Muscle layer of colon (tissue), 2 donors: ENCODE measurements at regions not wholly inside any gene's neighbourhood (a gene's known extent, or its start where the extent isn't known, plus 50 kb on each side); places are given as distances from the start of the nearest gene placed in this dataset.

Experiments used
- H3K27ac ChIP-seq: one replicate; pipeline ENCODE4 v1.7.0; 2013; ENCODE audit warnings: low read depth, mild to moderate bottlenecking, low read length, moderate library complexity
- H3K27me3 ChIP-seq, 2 donors: one replicate each; pipeline ENCODE4 v1.7.0; 2013; ENCODE audit warnings: low read length in 2 of 2, mild to moderate bottlenecking in 2 of 2; ENCODE audit not compliant: insufficient read depth in 2 of 2, control insufficient read depth in 1 of 2
- H3K36me3 ChIP-seq: one replicate; pipeline ENCODE4 v1.7.0; 2013; ENCODE audit warnings: mild to moderate bottlenecking, low read length; ENCODE audit not compliant: insufficient read depth
- H3K4me1 ChIP-seq: one replicate; pipeline ENCODE4 v1.7.0; 2013; ENCODE audit warnings: mild to moderate bottlenecking, low read length; ENCODE audit not compliant: insufficient read depth
- H3K4me3 ChIP-seq, 2 donors: one replicate each; pipeline ENCODE4 v1.7.0; 2013; ENCODE audit warnings: low read length in 2 of 2, low read depth in 1 of 2, mild to moderate bottlenecking in 1 of 2, moderate library complexity in 1 of 2
- H3K9ac ChIP-seq: one replicate; pipeline ENCODE4 v1.7.0; 2013; ENCODE audit warnings: low read length
- H3K9me3 ChIP-seq: one replicate; pipeline ENCODE4 v1.7.0; 2013; ENCODE audit warnings: mild to moderate bottlenecking, low read length
- donor health status: abdominal sarcoma.
- donor health status: Adenocarcinoma of cecum.

DNA sequence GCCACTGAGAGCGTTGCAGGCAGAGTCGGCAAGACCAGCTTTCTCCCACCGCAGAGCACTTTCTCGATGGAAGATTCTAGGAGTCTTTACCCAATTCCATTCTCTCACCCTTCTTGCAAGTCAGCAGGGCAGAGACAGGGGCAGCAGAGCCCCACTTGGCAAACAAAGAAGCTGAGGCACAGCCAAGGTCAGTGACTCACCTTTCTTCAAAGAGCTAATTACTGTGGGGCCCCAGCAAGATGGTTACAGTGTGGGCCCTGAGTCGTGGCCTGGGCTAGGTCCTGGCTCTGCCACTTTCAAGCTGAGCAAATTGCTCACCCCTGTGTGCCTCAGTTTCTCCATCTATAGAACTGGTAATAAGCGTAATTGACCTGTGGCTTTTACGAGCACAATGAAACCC, 277.0 kb downstream of the PREX1 start:
- no peak overlapping the region for H3K4me3 ChIP-seq
- H3K27ac ChIP-seq, result no peak overlapping the region
- no peaks in the 10 kb centered on the region for H3K9me3 ChIP-seq
- no peak overlapping the region for H3K9ac ChIP-seq
- H3K27me3 ChIP-seq, result no peaks in the 10 kb centered on the region
- H3K4me1 ChIP-seq, result no peaks in the 10 kb centered on the region
- H3K36me3 ChIP-seq, result no peaks in the 10 kb centered on the region

DNA sequence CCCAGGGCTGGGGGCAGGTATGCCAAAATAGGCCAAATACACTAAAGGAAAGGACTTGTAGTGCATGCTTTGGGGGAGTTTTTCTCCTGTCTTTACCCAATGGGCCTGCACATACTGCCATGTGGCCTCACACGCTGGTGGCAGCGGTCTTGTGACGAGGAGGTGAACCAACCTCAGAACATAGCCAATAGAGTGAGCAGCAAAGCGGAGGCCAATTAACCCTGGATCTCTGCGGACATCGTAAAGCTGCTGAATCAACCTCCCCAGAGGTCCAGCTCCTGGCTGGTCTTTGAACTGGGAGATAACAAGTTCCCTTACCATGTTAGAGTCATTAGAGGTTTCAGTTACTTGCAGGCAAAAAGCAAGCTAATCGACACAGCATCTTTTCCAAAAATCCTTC, 280.1 kb downstream of the PREX1 start:
- H3K27ac ChIP-seq, result no peak overlapping the region
- no peak overlapping the region for H3K4me3 ChIP-seq
- no peaks in the 10 kb centered on the region for H3K9me3 ChIP-seq
- peaks cover 0 to 12% of the 10 kb centered on the region in 2 donors for H3K27me3 ChIP-seq
- no peaks in the 10 kb centered on the region for H3K36me3 ChIP-seq
- H3K9ac ChIP-seq, result no peak overlapping the region
- no peaks in the 10 kb centered on the region for H3K4me1 ChIP-seq

DNA sequence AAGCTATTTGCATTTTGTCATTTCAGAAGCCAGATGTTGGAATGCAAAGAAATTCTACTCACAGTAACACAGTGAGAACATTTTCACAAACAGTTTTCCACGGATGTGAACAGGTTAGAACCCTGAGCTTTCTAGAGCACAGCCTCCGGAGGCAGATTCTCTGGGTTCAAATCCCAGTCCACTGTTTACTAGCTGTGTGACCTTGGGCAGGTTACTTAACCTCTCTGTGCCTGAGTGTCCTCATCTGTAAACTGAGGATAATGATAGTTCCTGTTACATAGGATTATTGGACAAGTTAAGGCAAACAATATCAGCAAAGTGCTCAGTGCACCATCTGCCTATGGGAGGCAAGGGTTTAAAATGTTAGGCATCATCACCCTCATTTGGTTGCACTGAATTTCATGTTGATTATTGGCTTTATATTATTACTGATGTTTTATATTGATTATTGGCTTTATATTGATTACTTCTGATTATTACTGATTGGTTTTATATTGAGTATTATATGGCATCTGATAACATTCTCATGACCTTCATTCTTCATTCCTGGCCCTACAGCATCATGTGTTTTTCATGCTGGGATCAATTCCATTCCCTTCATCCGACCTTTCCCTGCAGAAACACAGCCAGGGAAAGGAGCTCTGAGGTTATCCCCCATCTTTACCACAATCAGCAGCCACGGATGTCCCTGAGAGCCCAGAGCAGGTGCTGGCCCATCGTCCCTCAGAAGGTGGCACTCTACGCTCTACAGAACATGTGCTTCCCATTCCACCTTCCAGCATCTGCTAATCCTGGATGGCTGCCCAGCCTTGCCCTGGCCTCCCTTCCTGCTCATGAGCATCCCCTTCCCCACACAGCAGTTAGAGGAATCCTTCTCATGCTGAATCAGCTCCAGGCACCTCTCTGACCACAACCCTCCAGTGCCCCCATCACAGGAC, 283.1 kb downstream of the PREX1 start:
- Histone ChIP-seq H3K27ac (no peak overlapping the region), H3K4me1 (no peaks in the 10 kb centered on the region), H3K4me3 (no peak overlapping the region), H3K9ac (no peak overlapping the region), H3K9me3 (no peaks in the 10 kb centered on the region), H3K36me3 (no peaks in the 10 kb centered on the region), H3K27me3 (peaks cover 0 to 12% of the 10 kb centered on the region in 2 donors)

DNA sequence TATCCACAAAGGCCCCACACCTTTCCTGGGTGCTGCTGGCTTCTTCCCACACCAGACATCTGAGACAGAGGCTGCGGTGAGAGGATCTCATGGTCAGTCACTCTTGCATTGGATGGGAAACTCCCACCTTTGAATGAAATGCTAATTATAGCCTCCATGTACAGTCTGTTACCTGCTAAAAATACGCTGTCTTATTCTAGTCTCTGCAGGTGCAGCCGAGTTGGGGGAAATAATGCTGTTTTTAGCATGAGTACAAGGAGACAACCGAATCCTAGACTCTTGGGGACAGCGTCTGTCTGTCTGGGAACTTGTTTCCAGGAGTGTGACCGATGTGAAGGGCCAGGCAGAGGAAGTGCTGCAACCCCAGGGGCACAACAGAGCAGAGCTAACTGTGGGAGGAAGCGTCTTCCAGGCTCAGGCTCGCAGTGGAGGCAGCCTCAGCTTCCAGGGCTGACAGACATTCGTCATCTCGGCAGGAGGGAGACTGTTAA, 286.2 kb downstream of the PREX1 start:
- Histone ChIP-seq H3K9me3 (no peaks in the 10 kb centered on the region), H3K27ac (no peak overlapping the region), H3K9ac (no peak overlapping the region), H3K4me1 (no peaks in the 10 kb centered on the region), H3K27me3 (peaks cover 0 to 12% of the 10 kb centered on the region in 2 donors), H3K36me3 (no peaks in the 10 kb centered on the region), H3K4me3 (no peak overlapping the region)

DNA sequence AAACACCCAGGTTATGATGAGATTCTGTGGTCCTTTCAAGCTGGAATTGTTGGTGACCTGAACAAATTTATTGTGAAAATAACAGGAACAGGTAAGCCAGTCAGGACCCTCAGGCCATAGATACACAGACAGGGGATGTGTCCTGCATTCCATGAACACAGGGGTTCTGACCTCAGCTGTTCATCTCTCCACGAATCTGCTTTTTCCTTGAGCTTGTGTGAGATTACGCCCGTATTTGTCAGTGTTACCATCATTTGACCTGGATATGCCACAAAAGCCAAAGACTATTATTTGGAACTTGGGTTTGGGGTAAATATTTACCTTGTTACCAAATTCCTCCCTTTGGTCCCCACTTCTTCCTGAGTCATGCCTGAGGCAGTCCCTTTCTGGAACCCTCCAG, 288.9 kb downstream of the PREX1 start:
- H3K4me1 ChIP-seq, result no peaks in the 10 kb centered on the region
- H3K36me3 ChIP-seq, result no peaks in the 10 kb centered on the region
- H3K27ac ChIP-seq, result no peak overlapping the region
- H3K27me3 ChIP-seq, result peaks cover 0 to 10% of the 10 kb centered on the region in 2 donors
- H3K9ac ChIP-seq, result no peak overlapping the region
- no peaks in the 10 kb centered on the region for H3K9me3 ChIP-seq
- no peak overlapping the region for H3K4me3 ChIP-seq

DNA sequence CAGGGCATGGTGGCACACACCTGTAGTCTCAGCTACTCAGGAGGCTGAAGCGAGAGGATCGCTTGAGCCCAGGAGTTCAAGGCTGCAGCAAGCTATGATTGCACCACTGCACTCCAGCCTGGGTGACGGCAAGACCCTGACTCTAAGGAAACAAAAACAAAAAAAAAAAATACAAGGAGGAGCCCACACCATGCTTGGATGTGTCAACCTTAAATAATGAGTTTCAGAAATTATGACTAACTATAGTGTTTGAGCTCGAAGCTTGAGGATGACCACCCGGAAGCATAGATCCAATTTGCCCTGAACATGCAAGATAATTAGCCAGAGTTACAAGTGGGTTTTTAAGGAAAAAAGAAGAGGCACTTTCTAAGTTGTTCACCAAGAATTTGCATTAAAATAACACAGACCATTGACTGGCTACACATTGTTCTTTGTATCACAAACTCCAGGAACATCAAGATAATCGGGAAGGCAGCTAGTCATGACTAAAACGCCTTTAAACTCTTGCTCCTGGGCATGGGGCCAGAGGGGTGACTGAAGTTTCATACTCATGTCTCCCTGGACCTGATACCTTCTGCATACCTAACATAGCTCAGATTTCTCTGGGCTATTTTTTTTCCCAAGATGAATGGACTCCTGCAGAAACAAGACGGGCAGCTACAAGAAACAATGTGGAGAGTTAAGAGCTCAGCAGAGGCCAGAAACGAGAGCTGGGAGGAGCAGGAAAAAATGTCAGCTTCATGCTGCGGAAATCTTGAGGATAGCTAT, 289.6 kb downstream of the PREX1 start:
- no peak overlapping the region for H3K4me3 ChIP-seq

DNA sequence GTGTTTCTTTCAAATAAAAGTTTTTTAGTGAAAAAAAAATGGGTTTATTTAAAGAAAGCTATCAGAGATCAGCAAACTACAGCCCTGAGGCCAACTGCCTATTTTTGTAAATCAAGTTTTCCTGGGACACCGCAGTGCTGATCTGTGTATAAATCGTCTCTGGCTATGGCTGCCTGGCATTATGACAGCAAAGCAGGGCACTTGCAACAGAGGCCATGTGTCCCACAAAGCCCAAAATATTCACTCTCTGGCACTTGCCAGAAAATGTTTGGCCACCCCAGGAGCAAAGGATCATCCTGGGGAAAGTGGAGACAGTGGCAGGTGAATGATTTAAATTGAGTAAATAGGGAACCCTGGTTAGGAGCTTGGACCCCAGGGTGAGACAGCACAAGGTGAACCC, 291.6 kb downstream of the PREX1 start:
- Histone ChIP-seq H3K9ac (no peak overlapping the region), H3K27ac (no peak overlapping the region), H3K9me3 (no peaks in the 10 kb centered on the region), H3K4me1 (no peaks in the 10 kb centered on the region), H3K36me3 (no peaks in the 10 kb centered on the region), H3K27me3 (no peaks in the 10 kb centered on the region), H3K4me3 (no peak overlapping the region)

More for the DNA sequence above, 289.6 kb downstream of the PREX1 start:
- no peak overlapping the region for H3K9ac ChIP-seq
- H3K9me3 ChIP-seq, result no peaks in the 10 kb centered on the region
- H3K27me3 ChIP-seq, result peaks cover 0 to 4% of the 10 kb centered on the region in 2 donors
- no peak overlapping the region for H3K27ac ChIP-seq
- no peaks in the 10 kb centered on the region for H3K4me1 ChIP-seq
- no peaks in the 10 kb centered on the region for H3K36me3 ChIP-seq

DNA sequence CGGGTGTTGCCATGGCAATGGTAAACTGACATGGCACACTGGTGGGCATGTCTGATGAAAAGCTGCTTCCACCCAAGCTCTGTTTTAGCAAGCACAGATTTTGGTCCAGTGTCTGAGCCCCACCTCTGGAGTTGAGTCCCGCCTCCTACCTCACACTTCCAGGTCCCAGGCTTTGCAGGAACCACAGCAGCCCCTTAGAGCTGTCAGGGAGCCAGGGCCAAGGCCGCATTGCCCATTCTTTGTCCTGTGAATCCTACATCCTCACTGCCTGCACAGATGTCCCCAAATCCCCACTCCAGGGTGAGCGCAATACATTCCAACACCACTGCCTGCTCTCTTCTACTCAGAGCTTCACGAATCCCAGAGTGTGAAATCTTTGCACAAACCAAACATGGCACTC, 292.2 kb downstream of the PREX1 start:
- H3K9me3 ChIP-seq, result no peaks in the 10 kb centered on the region
- no peak overlapping the region for H3K4me3 ChIP-seq
- H3K9ac ChIP-seq, result no peak overlapping the region
- no peaks in the 10 kb centered on the region for H3K4me1 ChIP-seq
- H3K27ac ChIP-seq, result no peak overlapping the region
- H3K27me3 ChIP-seq, result no peaks in the 10 kb centered on the region
- no peaks in the 10 kb centered on the region for H3K36me3 ChIP-seq

DNA sequence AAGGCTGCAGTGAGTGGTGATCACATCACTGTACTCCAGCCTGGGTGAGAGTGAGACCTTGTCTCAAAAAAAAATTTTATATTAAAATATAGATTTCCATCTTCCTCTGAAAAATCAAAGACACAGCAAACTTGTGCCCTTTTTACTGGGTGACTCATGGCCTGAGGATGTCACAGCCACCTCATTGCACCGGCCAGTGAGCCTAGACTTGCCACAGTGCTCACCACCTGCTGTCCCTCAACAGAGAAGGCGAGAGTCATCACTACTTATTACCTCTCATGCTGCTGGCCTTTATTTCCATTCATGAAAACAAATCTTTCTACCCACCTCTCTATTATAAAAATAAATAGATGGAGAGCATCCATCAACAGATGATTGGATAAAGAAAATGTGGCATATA, 295.8 kb downstream of the PREX1 start:
- Histone ChIP-seq H3K9me3 (no peaks in the 10 kb centered on the region), H3K27ac (no peak overlapping the region), H3K4me1 (no peaks in the 10 kb centered on the region), H3K4me3 (no peak overlapping the region), H3K36me3 (no peaks in the 10 kb centered on the region), H3K27me3 (no peaks in the 10 kb centered on the region), H3K9ac (no peak overlapping the region)

DNA sequence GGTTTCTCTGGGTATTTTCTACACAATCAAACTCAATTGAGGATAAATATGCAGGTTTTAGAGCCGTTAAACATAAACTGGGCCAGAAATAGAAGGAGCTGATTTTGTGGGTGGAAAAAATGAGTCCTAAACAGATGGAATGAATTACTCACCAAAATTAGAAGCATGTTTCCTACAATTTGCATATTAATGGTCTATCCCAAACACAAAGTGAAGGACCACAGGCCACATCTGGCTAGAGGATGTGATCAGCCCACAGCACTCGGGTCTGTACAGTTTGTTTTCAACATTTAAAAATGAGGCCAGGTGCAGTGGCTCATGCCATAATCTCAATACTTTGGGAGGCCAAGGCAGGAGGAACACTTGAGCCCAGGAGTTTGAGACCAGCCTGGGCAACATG, 296.3 kb downstream of the PREX1 start:
- no peak overlapping the region for H3K27ac ChIP-seq
- no peaks in the 10 kb centered on the region for H3K4me1 ChIP-seq
- no peak overlapping the region for H3K9ac ChIP-seq
- H3K4me3 ChIP-seq, result no peak overlapping the region
- H3K36me3 ChIP-seq, result no peaks in the 10 kb centered on the region
- no peaks in the 10 kb centered on the region for H3K27me3 ChIP-seq
- H3K9me3 ChIP-seq, result no peaks in the 10 kb centered on the region

DNA sequence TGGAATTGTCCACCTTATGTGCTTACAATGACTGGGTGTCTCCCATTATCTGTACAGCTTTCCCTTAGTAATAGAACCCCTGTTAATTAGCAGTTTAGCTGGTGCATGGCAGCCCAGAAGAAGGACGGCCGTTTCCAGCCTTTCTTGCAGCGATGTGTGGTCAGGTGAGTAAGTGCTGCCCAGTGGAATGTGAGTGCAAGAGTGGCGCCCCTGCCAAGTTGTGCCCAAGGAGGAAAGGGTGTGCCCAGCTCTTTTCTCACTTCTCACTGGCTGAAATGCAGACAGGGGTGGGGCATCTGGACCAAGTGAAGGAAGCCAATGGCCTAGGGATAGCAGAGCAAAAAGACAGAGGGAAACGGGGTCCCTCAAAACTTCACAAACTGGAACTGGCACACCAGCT, 296.8 kb downstream of the PREX1 start:
- no peaks in the 10 kb centered on the region for H3K36me3 ChIP-seq
- H3K4me1 ChIP-seq, result no peaks in the 10 kb centered on the region
- H3K9me3 ChIP-seq, result no peaks in the 10 kb centered on the region
- H3K9ac ChIP-seq, result no peak overlapping the region
- no peak overlapping the region for H3K27ac ChIP-seq
- H3K4me3 ChIP-seq, result no peak overlapping the region
- H3K27me3 ChIP-seq, result no peaks in the 10 kb centered on the region
